MCF 10A (cell line): ENCODE measurements at regions not wholly inside any gene's neighbourhood (a gene's known extent, or its start where the extent isn't known, plus 50 kb on each side); places are given as distances from the start of the nearest gene placed in this dataset.

Experiments used
- BruUV-seq: library from RNA; stranded (reverse); fragments of 400-500 nt; replicated peaks from 2 replicates; lab custom pipeline; 2021; lab: Mats Ljungman, UMichigan
- CTCF ChIA-PET: fragments of 300-600 bp; sonication (Branson Sonifier 250); formaldehyde crosslinking; extraction: SDS; loops from one replicate; lab custom pipeline; 2021; ENCODE audit warnings: antibody characterized with exemption, inconsistent platforms; lab: Yijun Ruan, JAX
- POLR2A ChIA-PET: fragments of 300-600, 350-650 bp; sonication (Branson Sonifier 250); formaldehyde crosslinking; extraction: SDS; loops from one replicate; lab custom pipeline; 2020; ENCODE audit warnings: antibody characterized with exemption, inconsistent platforms; lab: Yijun Ruan, JAX
- DNase-seq: peaks from one replicate; pipeline ENCODE4 v3.0.0-alpha.2; 2018; ENCODE audit not compliant: unreplicated experiment
- H3K27ac Mint-ChIP-seq: one replicate; pipeline ENCODE4 v1.8.0; 2022; ENCODE audit warnings: mild to moderate bottlenecking, low read depth, mixed read lengths; ENCODE audit not compliant: unreplicated experiment
- H3K27me3 Mint-ChIP-seq: one replicate; pipeline ENCODE4 v1.8.0; 2022; ENCODE audit warnings: mixed read lengths; ENCODE audit not compliant: insufficient read depth, unreplicated experiment
- H3K36me3 Mint-ChIP-seq: one replicate; pipeline ENCODE4 v1.8.0; 2022; ENCODE audit warnings: mild to moderate bottlenecking, moderate library complexity, mixed read lengths; ENCODE audit not compliant: insufficient read depth, unreplicated experiment
- H3K4me1 Mint-ChIP-seq: one replicate; pipeline ENCODE4 v1.8.0; 2022; ENCODE audit warnings: mixed read lengths; ENCODE audit not compliant: insufficient read depth, unreplicated experiment
- H3K4me3 Mint-ChIP-seq: one replicate; pipeline ENCODE4 v1.8.0; 2022; ENCODE audit warnings: mild to moderate bottlenecking, moderate library complexity, mixed read lengths; ENCODE audit not compliant: unreplicated experiment
- H3K9me3 Mint-ChIP-seq: one replicate; pipeline ENCODE4 v1.8.0; 2022; ENCODE audit warnings: mixed read lengths; ENCODE audit not compliant: unreplicated experiment
- CTCF ChIP-seq: fragments of 200-600 bp; IDR thresholded peaks from one replicate; pipeline ENCODE4 v1.8.0; 2022; ENCODE audit warnings: antibody characterized with exemption, mild to moderate bottlenecking; ENCODE audit not compliant: unreplicated experiment
- intact Hi-C: fragments of 100-400 bp; cut with micrococcal nuclease; formaldehyde crosslinking; loops from 2 replicates; pipeline ENCODE4 v1.14.1; 2022

DNA sequence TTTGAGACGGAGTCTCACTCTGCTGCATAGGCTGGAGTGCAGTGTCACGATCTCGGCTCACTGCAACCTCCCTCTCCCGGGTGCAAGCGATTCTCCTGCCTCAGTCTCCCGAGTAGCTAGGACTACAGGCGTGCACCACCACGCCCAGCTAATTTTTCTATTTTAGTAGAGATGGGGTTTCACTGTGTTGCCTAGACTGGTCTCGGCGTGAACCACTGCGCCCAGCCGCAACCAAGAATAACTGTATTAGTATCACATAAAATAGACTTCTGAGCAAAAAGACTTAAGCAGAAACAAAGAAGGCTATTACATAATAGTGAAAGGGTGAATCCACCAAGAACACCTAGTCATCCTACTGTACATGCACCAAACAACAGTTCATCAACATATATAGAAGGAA lies 67.6 kb upstream of the TFEC start:
- POLR2A ChIA-PET, result no interaction called here
- no TSS peak for BruUV-seq
- H3K27ac Mint-ChIP-seq, result no peak overlapping the region
- TF ChIP-seq CTCF, result no peak
- H3K9me3 Mint-ChIP-seq, result no peaks in the 10 kb centered on the region
- no peak overlapping the region for H3K4me3 Mint-ChIP-seq
- CTCF ChIA-PET, result interaction anchor here (0.6 kb wide), 1 partner anchor 11 kb away, joined by 3 read pairs; no protein-coding TSS in a partner anchor
- peaks cover 6% of the 10 kb centered on the region for H3K4me1 Mint-ChIP-seq
- peaks cover 91% of the 10 kb centered on the region for H3K27me3 Mint-ChIP-seq
- DNase-seq, result no peak
- intact Hi-C loops, result no loop called here
- no peaks in the 10 kb centered on the region for H3K36me3 Mint-ChIP-seq

DNA sequence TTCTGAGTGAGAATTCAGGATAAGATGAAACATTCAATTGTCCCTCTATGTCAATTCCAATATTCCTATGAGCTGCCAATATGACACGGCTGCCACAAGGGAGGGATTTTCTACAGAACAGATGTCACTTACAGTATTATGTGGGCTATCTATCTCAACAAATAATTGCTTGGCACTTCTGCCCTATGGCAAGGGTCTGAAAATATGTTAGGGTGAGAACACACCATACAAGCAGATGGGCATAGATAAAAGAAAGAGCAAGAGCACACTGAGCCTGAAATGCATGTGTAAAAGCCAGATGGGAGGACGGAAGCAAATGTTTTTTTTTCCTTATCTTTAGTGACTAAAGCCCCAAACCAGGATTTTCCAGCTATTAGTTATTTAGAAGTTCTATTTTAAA lies 70.1 kb upstream of the TFEC start:
- Mint-ChIP-seq H3K4me3 (no peak overlapping the region), H3K36me3 (no peaks in the 10 kb centered on the region), H3K4me1 (peaks cover 6% of the 10 kb centered on the region), H3K27me3 (peaks cover 98% of the 10 kb centered on the region), H3K9me3 (no peaks in the 10 kb centered on the region), H3K27ac (no peak overlapping the region)
- TF ChIP-seq CTCF, result no peak
- no peak for DNase-seq
- intact Hi-C loops, result no loop called here
- ChIA-PET POLR2A (no interaction called here), CTCF (interaction anchor here (1.2 kb wide), 1 partner anchor 18 kb away, joined by 3 read pairs; no protein-coding TSS in a partner anchor)
- BruUV-seq, result no TSS peak

DNA sequence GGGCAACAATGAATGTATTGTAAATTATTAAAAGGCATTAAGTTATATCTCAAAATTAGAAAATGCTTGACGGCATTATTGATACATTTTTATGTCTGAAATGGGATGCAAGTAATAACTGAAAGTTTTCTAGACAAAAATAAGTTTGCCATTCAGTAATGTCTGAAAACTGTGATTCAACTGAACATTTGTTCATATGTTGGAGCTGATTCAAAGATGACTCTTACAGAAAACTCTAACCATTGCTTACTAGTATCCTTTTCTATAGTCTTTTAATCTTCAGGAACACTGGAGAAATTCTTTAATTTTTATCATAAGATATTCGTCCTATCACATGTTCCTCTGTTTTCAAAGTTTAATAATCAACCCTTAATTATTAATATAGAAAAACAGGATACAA lies 71.1 kb upstream of the TFEC start:
- DNase-seq, result no peak
- H3K27me3 Mint-ChIP-seq, result peaks cover 95% of the 10 kb centered on the region
- no peaks in the 10 kb centered on the region for H3K36me3 Mint-ChIP-seq
- CTCF ChIA-PET, result no interaction called here
- no peak for TF ChIP-seq CTCF
- H3K9me3 Mint-ChIP-seq, result no peaks in the 10 kb centered on the region
- H3K4me3 Mint-ChIP-seq, result no peak overlapping the region
- intact Hi-C loops, result no loop called here
- H3K27ac Mint-ChIP-seq, result no peak overlapping the region
- POLR2A ChIA-PET, result interaction anchor here (0.6 kb wide), 1 partner anchor 40 kb away, joined by 4 read pairs; no protein-coding TSS in a partner anchor
- H3K4me1 Mint-ChIP-seq, result peaks cover 6% of the 10 kb centered on the region
- no TSS peak for BruUV-seq

- Mint-ChIP-seq H3K4me3 (no peak overlapping the region), H3K4me1 (no peaks in the 10 kb centered on the region), H3K9me3 (no peaks in the 10 kb centered on the region), H3K27me3 (peaks cover 91% of the 10 kb centered on the region), H3K27ac (no peak overlapping the region), H3K36me3 (no peaks in the 10 kb centered on the region)
- intact Hi-C loops, result no loop called here
- TF ChIP-seq CTCF, result no peak
- CTCF ChIA-PET, result no interaction called here
- DNase-seq, result no peak
- POLR2A ChIA-PET, result interaction anchor here (0.9 kb wide), 1 partner anchor 8 kb away, joined by 3 read pairs; no protein-coding TSS in a partner anchor
- BruUV-seq, result no TSS peak
These were observed 80.9 kb upstream of the TFEC start for GRCh38 chr7:116111475-116111874.
